Activated T-cell treated with anti-CD3 and anti-CD28 coated beads, Interleukin-2, amount 50 U/mL, for 72 hours (primary cell): ENCODE measurements at regions not wholly inside any gene's neighbourhood (a gene's known extent, or its start where the extent isn't known, plus 50 kb on each side); places are given as distances from the start of the nearest gene placed in this dataset.

ENCODE experiments used
- ATAC-seq, 2 donors: fragments of 150-1000 bp; cut with Tn5 transposase; replicated peaks in 1 of 2; 2 replicates each; pipeline ENCODE4 v1.10.0; 2021; ENCODE audit warnings: moderate library complexity in 2 of 2, mild to moderate bottlenecking in 1 of 2
- DNase-seq, 2 donors: peaks; one replicate each; pipeline ENCODE4 v3.0.0; 2021 to 2022; ENCODE audit warnings: mixed read lengths in 1 of 2
- H3K27ac Mint-ChIP-seq: one replicate; pipeline ENCODE4 v1.8.0; 2022; ENCODE audit warnings: mild to moderate bottlenecking, moderate library complexity, mixed read lengths
- H3K27me3 Mint-ChIP-seq: one replicate; pipeline ENCODE4 v1.8.0; 2022; ENCODE audit warnings: low read depth, mixed read lengths
- H3K36me3 Mint-ChIP-seq, 2 donors: one replicate each; pipeline ENCODE4 v1.8.0; 2022; ENCODE audit warnings: mixed read lengths in 2 of 2, mild to moderate bottlenecking in 1 of 2; ENCODE audit not compliant: insufficient read depth in 2 of 2
- H3K4me1 Mint-ChIP-seq: one replicate; pipeline ENCODE4 v1.8.0; 2022; ENCODE audit warnings: low read depth, mixed read lengths
- H3K4me3 Mint-ChIP-seq, 2 donors: one replicate each; pipeline ENCODE4 v1.8.0; 2022; ENCODE audit warnings: mild to moderate bottlenecking in 2 of 2, mixed read lengths in 2 of 2, moderate library complexity in 2 of 2
- H3K9me3 Mint-ChIP-seq, 2 donors: one replicate each; pipeline ENCODE4 v1.8.0; 2022; ENCODE audit warnings: mixed read lengths in 2 of 2

DNA sequence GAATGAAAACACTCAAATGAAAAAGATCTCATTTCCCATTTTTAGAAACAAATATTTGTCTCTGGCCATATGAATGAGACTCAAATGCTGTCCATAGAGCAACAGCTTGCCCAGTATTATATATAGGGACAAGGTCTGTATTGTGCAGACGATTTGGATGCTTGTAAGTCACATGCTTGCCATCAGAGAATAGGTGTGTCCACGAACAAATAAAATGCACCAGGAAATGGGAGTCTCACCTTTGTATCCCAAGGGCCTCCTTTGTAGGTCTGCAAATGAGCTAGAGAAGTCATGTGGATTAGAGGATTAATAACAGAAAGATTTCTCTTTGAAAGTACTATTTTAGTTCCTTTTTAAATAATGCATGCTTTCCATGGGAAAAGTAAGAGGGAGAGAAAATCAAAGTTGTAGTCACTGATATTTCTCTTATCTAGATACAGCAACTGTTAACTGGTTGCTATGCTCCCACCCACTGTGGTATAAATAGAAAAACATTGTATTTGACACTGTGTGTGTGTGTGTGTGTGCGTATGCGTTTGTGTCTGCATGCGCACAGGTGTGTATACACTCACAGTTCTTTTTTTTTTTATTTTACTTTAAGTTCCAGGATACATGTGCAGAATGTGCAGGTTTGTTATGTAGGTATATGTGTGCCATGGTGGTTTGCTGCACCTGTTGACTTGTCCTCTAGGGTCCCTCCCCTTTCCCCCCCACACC, 383.4 kb upstream of the ARRDC4 start:
- H3K4me1 Mint-ChIP-seq, result no peaks in the 10 kb centered on the region
- no peak overlapping the region for H3K4me3 Mint-ChIP-seq
- no peak overlapping the region for H3K27ac Mint-ChIP-seq
- H3K9me3 Mint-ChIP-seq, result peaks cover 7 to 10% of the 10 kb centered on the region in 2 donors
- DNase-seq (no peak), ATAC-seq (no peak)
- H3K27me3 Mint-ChIP-seq, result no peaks in the 10 kb centered on the region
- peaks cover 2 to 3% of the 10 kb centered on the region in 2 donors for H3K36me3 Mint-ChIP-seq

DNA sequence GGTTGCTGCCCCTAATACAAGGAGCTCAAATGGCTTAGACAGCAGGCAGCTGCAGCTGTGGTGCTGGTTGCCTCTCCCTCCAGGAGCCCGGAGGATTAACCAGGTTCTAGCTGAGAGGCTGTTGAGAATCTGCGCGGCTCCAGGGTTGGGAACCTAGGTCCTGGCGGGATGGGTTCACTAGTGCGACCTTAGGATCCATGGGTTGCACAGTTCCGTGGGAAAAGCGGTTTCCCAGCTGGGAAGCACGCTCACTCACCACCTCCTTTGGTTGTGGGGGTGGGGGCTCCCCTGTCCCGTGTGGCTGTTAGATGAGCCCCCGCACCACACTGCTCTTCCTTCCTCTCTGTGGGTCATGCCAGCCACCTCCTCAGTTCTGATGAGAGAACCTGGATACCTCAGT, 375.1 kb upstream of the ARRDC4 start:
- H3K36me3 Mint-ChIP-seq, result no peaks in the 10 kb centered on the region
- peaks cover 3 to 9% of the 10 kb centered on the region in 2 donors for H3K9me3 Mint-ChIP-seq
- no peak for ATAC-seq
- H3K4me3 Mint-ChIP-seq, result no peak overlapping the region
- H3K27me3 Mint-ChIP-seq, result no peaks in the 10 kb centered on the region
- H3K4me1 Mint-ChIP-seq, result no peaks in the 10 kb centered on the region
- H3K27ac Mint-ChIP-seq, result no peak overlapping the region
- no peak for DNase-seq

DNA sequence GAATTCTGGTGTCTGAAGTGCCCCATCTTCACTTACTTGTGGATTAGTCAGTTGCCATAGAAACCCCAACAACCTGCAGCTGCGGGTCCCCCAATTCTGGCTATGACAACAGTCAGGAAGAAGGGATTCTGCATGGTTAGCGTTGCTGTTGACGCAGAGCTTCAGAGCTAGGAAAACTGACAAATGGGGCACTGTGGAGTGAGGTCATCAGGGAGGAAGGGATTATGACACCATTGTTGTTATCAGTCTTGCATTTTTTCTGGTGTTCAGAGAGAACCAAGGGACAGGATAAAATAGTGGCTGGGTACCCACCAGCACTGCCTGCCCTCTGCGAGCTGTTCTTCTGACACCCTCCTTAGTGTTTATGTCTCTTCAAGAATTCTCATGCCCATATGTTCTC, 367.7 kb upstream of the ARRDC4 start:
- Mint-ChIP-seq H3K27me3 (no peaks in the 10 kb centered on the region), H3K27ac (no peak overlapping the region), H3K9me3 (peaks cover 0 to 2% of the 10 kb centered on the region in 2 donors), H3K36me3 (peaks cover 0 to 2% of the 10 kb centered on the region in 2 donors), H3K4me1 (no peaks in the 10 kb centered on the region), H3K4me3 (no peak overlapping the region)
- ATAC-seq, result no peak
- no peak for DNase-seq

DNA sequence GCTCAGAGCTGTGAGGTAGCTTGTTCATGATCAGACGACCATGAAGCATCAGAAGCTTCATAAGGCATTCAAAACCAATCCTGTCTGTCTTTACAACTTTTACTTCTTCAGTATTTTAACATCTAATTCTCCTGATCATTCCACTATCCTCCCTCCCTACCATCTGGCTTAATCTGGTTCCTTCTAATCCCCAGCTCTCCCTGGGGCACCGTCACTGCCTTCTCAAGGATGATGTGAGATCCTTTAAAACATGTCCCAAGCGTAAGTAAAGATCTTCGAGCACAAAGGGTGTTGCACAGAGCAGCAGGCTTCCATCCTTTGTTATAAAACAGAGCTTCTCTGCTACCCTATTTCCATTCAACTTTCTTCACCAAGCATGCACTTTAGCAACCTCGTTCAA, 362.7 kb upstream of the ARRDC4 start:
- Mint-ChIP-seq H3K36me3 (no peaks in the 10 kb centered on the region), H3K27me3 (no peaks in the 10 kb centered on the region), H3K9me3 (peaks cover 2% of the 10 kb centered on the region in 2 donors), H3K27ac (no peak overlapping the region), H3K4me1 (no peaks in the 10 kb centered on the region), H3K4me3 (no peak overlapping the region)
- no peak for ATAC-seq
- DNase-seq, result no peak

DNA sequence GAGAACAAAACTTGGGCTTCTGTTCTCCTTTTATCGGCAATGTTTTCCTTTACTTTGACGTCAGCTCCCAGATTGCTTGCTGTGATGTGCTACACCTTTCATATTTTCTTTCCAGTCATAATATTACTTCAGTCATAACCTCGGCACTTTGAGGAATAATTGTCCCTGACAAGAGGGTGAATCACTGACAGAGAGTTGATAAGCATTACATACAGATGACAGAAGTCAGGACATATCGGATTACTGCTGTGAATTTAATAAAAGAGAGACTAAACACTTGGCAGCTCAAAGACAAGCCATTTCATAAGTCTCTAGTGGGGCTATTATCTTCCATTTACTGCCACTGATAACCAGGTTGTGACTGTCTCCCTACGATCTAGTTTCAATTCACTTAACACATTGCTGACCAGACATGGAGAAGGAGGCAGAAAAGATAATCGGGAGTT, 362.1 kb upstream of the ARRDC4 start:
- Mint-ChIP-seq H3K4me3 (no peak overlapping the region), H3K27me3 (no peaks in the 10 kb centered on the region), H3K9me3 (peaks cover 2% of the 10 kb centered on the region in 2 donors), H3K4me1 (no peaks in the 10 kb centered on the region), H3K27ac (no peak overlapping the region), H3K36me3 (no peaks in the 10 kb centered on the region)
- DNase-seq (no peak), ATAC-seq (no peak)

DNA sequence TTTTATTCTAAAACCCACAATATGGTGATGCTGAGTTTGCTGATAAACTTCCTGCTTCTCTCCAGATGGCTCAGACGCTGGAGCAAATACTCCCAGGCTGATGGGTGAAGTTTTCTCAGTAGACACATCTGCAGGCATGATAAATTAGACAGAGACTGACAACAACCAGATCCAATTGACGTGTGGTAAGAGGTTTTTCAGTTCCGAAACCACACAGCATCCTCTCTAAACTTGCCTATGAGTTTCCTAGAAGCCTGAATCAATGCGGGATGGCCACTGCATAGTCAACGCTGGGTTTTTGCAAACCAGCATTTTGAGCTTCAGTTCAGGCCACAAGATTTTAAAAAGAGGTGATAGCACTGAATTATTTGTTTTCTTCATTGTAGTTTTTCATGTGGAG, 360.3 kb upstream of the ARRDC4 start:
- Mint-ChIP-seq H3K4me3 (no peak overlapping the region), H3K36me3 (no peaks in the 10 kb centered on the region), H3K27me3 (no peaks in the 10 kb centered on the region), H3K9me3 (peaks cover 2% of the 10 kb centered on the region in 2 donors), H3K4me1 (no peaks in the 10 kb centered on the region), H3K27ac (no peak overlapping the region)
- DNase-seq (no peak), ATAC-seq (no peak)

DNA sequence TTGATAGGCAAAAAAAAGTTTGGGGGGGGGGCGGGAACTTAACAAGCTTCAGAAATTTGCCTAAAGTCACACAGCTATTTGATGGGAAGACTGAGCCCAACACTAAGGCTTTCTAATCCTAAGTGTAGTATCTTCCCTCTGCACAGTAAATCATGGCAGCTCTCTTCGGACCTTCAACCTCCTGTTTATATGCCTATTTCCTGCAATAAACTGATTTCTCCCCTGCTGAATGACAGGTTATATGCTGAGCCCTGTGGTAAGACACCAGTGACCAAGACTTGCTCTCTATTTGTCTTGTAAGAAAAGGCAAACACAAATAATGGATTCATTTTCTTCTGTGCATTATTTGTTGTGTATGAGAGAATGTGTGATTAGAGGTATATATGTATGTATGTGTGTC, 355.8 kb upstream of the ARRDC4 start:
- Mint-ChIP-seq H3K9me3 (peaks cover 0 to 8% of the 10 kb centered on the region in 2 donors), H3K4me1 (no peaks in the 10 kb centered on the region), H3K27ac (no peak overlapping the region), H3K36me3 (peaks cover 0 to 3% of the 10 kb centered on the region in 2 donors), H3K4me3 (no peak overlapping the region), H3K27me3 (no peaks in the 10 kb centered on the region)
- ATAC-seq, result no peak
- no peak for DNase-seq

DNA sequence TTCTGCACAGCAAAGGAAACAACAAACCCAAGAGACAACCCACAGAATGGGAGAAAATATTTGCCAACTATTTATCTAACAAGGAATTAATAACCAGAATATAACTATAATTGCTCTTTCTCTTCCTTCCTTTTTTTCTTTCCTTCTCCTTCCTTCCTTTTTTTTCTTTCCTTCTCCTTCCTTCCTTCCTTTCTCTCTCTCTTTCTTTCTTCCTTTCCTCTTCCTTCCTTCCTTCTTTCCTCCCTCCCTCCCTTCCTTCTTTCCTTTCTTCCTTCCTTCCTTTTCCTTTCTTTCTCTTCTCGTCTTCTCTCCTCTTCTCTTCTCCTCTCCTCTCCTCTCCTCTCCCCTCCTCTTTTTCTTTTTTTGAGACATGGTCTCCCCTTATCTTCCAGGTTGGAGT, 345.4 kb upstream of the ARRDC4 start:
- Mint-ChIP-seq H3K4me1 (no peaks in the 10 kb centered on the region), H3K4me3 (no peak overlapping the region), H3K27me3 (no peaks in the 10 kb centered on the region), H3K36me3 (peaks cover 1 to 2% of the 10 kb centered on the region in 2 donors), H3K9me3 (peaks cover 10 to 17% of the 10 kb centered on the region in 2 donors), H3K27ac (no peak overlapping the region)
- ATAC-seq (no peak), DNase-seq (no peak)

DNA sequence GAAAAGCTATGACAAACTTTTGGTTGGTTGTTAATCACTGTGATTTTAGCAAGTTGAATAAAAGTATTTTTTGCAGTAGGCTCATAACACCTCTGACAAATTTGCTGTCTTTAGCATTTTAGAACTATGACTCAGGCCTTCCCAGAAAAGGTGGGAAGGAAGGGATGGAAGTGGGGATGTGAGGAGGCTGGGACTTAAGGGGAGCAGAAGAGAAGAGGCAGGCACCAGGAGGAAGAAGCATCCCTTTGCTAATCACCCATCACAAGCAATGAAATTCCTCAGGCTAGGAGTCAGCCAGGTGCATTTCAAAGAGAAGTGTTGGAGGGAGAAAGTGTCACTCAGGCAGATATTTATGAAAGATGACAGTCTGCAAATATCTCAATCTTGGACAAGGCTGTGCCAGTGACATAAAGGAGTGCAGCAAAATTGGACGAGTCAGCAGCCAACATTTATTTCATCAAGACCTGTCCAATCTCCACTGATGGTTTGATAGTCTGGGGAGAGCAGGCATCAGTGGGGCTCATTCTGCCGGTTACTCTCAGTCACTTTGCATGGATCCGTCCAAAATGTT, 337.3 kb upstream of the ARRDC4 start:
- ATAC-seq, result no peak
- Mint-ChIP-seq H3K4me3 (no peak overlapping the region), H3K27ac (no peak overlapping the region), H3K36me3 (no peaks in the 10 kb centered on the region), H3K9me3 (peaks cover 7% of the 10 kb centered on the region in 2 donors), H3K27me3 (no peaks in the 10 kb centered on the region), H3K4me1 (no peaks in the 10 kb centered on the region)
- no peak for DNase-seq

DNA sequence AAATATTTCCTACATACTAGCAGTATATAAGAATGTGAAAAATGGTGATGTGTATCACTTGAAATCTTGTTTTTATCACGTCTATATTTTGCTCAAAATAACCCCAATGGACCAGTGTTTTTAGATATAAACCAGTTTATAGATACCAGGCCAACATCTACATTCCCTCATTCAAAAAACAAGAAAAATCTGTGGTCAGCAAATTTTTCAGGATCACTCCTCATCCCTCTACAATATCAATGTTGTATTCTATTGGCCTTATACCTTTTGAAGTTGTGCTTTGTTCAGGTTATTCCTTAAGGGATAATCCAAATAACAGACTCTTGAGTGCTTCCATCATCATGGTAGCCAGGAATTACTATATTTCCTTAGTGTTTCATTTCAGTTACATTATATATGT, 332.9 kb upstream of the ARRDC4 start:
- no peak overlapping the region for H3K27ac Mint-ChIP-seq
- ATAC-seq (no peak), DNase-seq (no peak)
- no peaks in the 10 kb centered on the region for H3K4me1 Mint-ChIP-seq
- H3K27me3 Mint-ChIP-seq, result no peaks in the 10 kb centered on the region
- no peak overlapping the region for H3K4me3 Mint-ChIP-seq
- H3K9me3 Mint-ChIP-seq, result peaks cover 4 to 7% of the 10 kb centered on the region in 2 donors
- H3K36me3 Mint-ChIP-seq, result peaks cover 0 to 1% of the 10 kb centered on the region in 2 donors

DNA sequence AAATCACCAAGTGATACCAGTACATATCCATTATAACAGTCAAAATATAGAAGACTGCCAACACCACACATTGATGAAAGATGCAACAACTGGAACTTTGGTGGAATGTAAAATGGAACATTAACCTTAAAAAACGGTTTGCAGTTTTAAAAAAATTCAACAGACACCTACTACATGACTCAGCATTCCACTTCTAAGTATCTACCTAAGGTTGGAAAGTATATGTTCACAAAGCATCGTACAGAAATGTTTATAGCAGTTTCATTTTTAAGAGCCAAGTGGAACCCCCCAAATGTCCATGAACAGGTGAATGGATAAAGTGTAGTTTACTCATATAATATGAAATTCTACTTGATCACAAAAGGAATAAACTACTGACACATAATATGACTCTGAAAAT, 314.7 kb upstream of the ARRDC4 start:
- DNase-seq (no peak), ATAC-seq (no peak)
- H3K27me3 Mint-ChIP-seq, result no peaks in the 10 kb centered on the region
- no peak overlapping the region for H3K27ac Mint-ChIP-seq
- H3K36me3 Mint-ChIP-seq, result peaks cover 0 to 1% of the 10 kb centered on the region in 2 donors
- H3K9me3 Mint-ChIP-seq, result peaks cover 2 to 11% of the 10 kb centered on the region in 2 donors
- H3K4me3 Mint-ChIP-seq, result no peak overlapping the region
- no peaks in the 10 kb centered on the region for H3K4me1 Mint-ChIP-seq

DNA sequence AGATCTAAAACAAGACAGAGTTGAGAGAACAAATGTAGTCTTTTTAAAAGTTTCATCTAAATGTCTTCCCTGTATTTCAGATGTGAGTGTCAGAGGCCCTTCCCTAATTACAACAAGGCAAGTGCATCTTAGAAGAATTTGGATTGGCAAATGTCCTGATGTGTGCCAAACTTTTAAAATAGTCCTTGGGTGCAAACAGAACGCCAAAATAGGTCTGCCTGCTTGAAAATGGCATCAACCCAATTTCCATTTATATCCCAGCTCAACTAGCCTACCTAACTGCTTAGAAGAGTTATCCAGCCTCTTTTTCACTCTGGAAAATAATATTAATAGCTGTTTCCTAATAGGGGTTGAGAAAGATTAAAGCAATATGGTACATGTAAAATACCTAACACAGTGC, 311.8 kb upstream of the ARRDC4 start:
- DNase-seq (no peak), ATAC-seq (no peak)
- no peak overlapping the region for H3K4me3 Mint-ChIP-seq
- H3K27ac Mint-ChIP-seq, result no peak overlapping the region
- H3K27me3 Mint-ChIP-seq, result peaks cover 18% of the 10 kb centered on the region
- H3K4me1 Mint-ChIP-seq, result no peaks in the 10 kb centered on the region
- H3K9me3 Mint-ChIP-seq, result peaks cover 4 to 6% of the 10 kb centered on the region in 2 donors
- H3K36me3 Mint-ChIP-seq, result no peaks in the 10 kb centered on the region

DNA sequence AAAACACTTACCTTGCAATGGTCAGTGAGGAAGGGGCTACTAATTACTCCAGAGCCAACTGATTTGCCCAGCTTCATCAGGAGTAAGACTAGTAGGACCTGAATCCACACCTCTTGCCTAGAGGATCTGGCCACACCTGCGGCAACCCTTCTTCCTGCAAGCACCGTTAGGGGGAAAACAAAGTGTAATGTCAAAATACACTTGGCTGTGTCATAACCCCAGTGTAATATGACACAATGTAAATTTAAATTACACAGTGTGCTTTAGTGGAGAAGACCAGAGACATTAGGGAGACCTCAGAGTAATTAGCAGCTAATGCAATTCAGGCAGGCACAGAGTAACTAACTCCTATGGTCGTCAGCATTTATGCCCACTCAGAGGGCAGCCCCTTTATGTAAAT, 308.5 kb upstream of the ARRDC4 start:
- Mint-ChIP-seq H3K27ac (no peak overlapping the region), H3K27me3 (peaks cover 30% of the 10 kb centered on the region), H3K4me3 (no peak overlapping the region), H3K36me3 (no peaks in the 10 kb centered on the region), H3K9me3 (peaks cover 3 to 7% of the 10 kb centered on the region in 2 donors), H3K4me1 (no peaks in the 10 kb centered on the region)
- no peak for DNase-seq
- ATAC-seq, result no peak

DNA sequence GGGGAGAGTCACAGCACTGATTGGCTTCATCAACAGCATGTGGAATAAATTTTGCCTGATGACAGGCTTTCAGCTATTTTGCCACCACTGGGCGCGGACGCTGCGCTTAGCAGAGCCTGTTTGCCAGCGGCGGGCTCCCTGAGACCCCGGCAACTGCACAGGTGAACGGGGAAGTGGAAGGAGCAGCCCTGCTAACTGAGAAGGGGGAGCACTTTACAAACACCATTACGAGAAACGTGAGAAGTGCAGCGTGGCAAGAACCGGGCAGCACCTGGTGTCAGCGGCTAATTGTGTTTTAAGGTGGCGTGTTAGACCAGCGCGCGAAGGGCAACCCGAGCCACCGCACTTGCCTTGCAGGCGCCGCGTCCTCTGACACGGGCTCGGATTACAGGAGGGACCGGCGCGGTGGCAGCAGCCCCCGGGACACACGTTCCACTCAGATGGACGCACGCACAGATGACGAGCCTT, 307.8 kb upstream of the ARRDC4 start:
- DNase-seq (no peak), ATAC-seq (no peak)
- Mint-ChIP-seq H3K27ac (no peak overlapping the region), H3K36me3 (no peaks in the 10 kb centered on the region), H3K4me1 (no peaks in the 10 kb centered on the region), H3K27me3 (peaks cover 30% of the 10 kb centered on the region), H3K9me3 (peaks cover 4 to 7% of the 10 kb centered on the region in 2 donors), H3K4me3 (no peak overlapping the region)
